Breast epithelium (tissue), 4 donors: ENCODE measurements at regions not wholly inside any gene's neighbourhood (a gene's known extent, or its start where the extent isn't known, plus 50 kb on each side); places are given as distances from the start of the nearest gene placed in this dataset.

ENCODE experiments used
- DNase-seq, 2 donors: peaks; one replicate each; pipeline ENCODE4 v3.0.0-alpha.2; 2019; ENCODE audit warnings: low spot score in 2 of 2
- H3K27ac ChIP-seq, 2 donors: fragments of 200-600 bp; sonication (generic) in 1 of 2; one replicate each; pipeline ENCODE4 v1.5.1; 2016 to 2019; ENCODE audit warnings: mild to moderate bottlenecking in 1 of 2
- H3K27me3 ChIP-seq, 2 donors: fragments of 200-600 bp; sonication (generic) in 1 of 2; one replicate each; pipeline versions ENCODE4 v1.5.1 to v1.6.0; 2017 to 2019; ENCODE audit warnings: control low read depth in 1 of 2, mild to moderate bottlenecking in 1 of 2
- H3K36me3 ChIP-seq: fragments of 200-600 bp; one replicate; pipeline ENCODE4 v1.5.1; 2019
- H3K4me1 ChIP-seq, 2 donors: fragments of 200-600 bp; sonication (generic); one replicate each; pipeline ENCODE4 v1.5.1; 2016 to 2019; ENCODE audit warnings: control low read depth in 1 of 2
- H3K4me3 ChIP-seq, 3 donors: fragments of 200-600 bp; sonication (generic); 1 replicate in 2 of 3; 2 replicates in 1 of 3; pipeline ENCODE4 v1.5.1; 2016 to 2019; ENCODE audit warnings: mild to moderate bottlenecking in 3 of 3, moderate library complexity in 2 of 3
- H3K9me3 ChIP-seq, 2 donors: fragments of 200-600 bp; sonication (generic) in 1 of 2; one replicate each; pipeline ENCODE4 v1.5.1; 2016 to 2019; ENCODE audit warnings: control low read depth in 1 of 2
- CTCF ChIP-seq, 3 donors: fragments of 450-650 bp; IDR thresholded peaks; one replicate each; pipeline ENCODE4 v1.5.1; 2016 to 2017; ENCODE audit warnings: antibody characterized with exemption in 3 of 3, mild to moderate bottlenecking in 3 of 3, moderate library complexity in 3 of 3
- POLR2A ChIP-seq: fragments of 450-650 bp; IDR thresholded peaks from one replicate; pipeline ENCODE4 v1.6.1; 2016; ENCODE audit warnings: antibody characterized with exemption, mild to moderate bottlenecking, moderate library complexity
- POLR2AphosphoS5 ChIP-seq, 3 donors: sonication (generic); formaldehyde crosslinking; IDR thresholded peaks; one replicate each; pipeline ENCODE4 v1.6.1; 2017; ENCODE audit warnings: antibody characterized with exemption in 3 of 3
- intact Hi-C: fragments of 100-400 bp; cut with DNase I; formaldehyde crosslinking; loops from one replicate; pipeline ENCODE4 v1.15.1; 2023; ENCODE audit warnings: low total_unique reads

GRCh38 chr14:89504602-89505313 is 87.7 kb upstream of the FOXN3 start:
- Histone ChIP-seq H3K4me3 (no peak overlapping the region), H3K9me3 (no peaks in the 10 kb centered on the region), H3K27ac (no peak overlapping the region), H3K4me1 (no peaks in the 10 kb centered on the region), H3K27me3 (no peaks in the 10 kb centered on the region), H3K36me3 (no peaks in the 10 kb centered on the region)
- TF ChIP-seq CTCF (IDR thresholded peaks at IDR 0.05) (no peak), POLR2A (no peak), POLR2AphosphoS5 (IDR thresholded peaks at IDR 0.05) (no peak)
- DNase-seq, result no peak
- intact Hi-C loops, result no loop called here

GRCh38 chr14:89504091-89504490 is 87.1 kb upstream of the FOXN3 start:
- Histone ChIP-seq H3K36me3 (no peaks in the 10 kb centered on the region), H3K27ac (no peak overlapping the region), H3K27me3 (no peaks in the 10 kb centered on the region), H3K4me1 (no peaks in the 10 kb centered on the region), H3K4me3 (no peak overlapping the region), H3K9me3 (no peaks in the 10 kb centered on the region)
- DNase-seq, result no peak
- TF ChIP-seq POLR2A (no peak), POLR2AphosphoS5 (IDR thresholded peaks at IDR 0.05) (no peak), CTCF (IDR thresholded peaks at IDR 0.05) (no peak)
- intact Hi-C loops, result no loop called here

GRCh38 chr14:89503431-89503996 is 86.5 kb upstream of the FOXN3 start:
- H3K4me1 ChIP-seq, result no peaks in the 10 kb centered on the region
- intact Hi-C loops, result no loop called here
- no peaks in the 10 kb centered on the region for H3K9me3 ChIP-seq
- H3K27me3 ChIP-seq, result no peaks in the 10 kb centered on the region
- H3K27ac ChIP-seq, result no peak overlapping the region
- no peaks in the 10 kb centered on the region for H3K36me3 ChIP-seq
- TF ChIP-seq CTCF (IDR thresholded peaks at IDR 0.05) (no peak), POLR2A (no peak), POLR2AphosphoS5 (IDR thresholded peaks at IDR 0.05) (no peak)
- no peak for DNase-seq
- H3K4me3 ChIP-seq, result no peak overlapping the region

GRCh38 chr14:89502966-89503365 is 85.9 kb upstream of the FOXN3 start:
- Histone ChIP-seq H3K9me3 (no peaks in the 10 kb centered on the region), H3K4me1 (no peaks in the 10 kb centered on the region), H3K36me3 (no peaks in the 10 kb centered on the region), H3K27ac (no peak overlapping the region), H3K27me3 (no peaks in the 10 kb centered on the region), H3K4me3 (no peak overlapping the region)
- TF ChIP-seq POLR2A, result no peak
- no peak for DNase-seq
- intact Hi-C loops, result no loop called here

GRCh38 chr14:89501381-89501780 is 84.3 kb upstream of the FOXN3 start:
- no peak for DNase-seq
- Histone ChIP-seq H3K27ac (no peak overlapping the region), H3K4me1 (no peaks in the 10 kb centered on the region), H3K27me3 (no peaks in the 10 kb centered on the region), H3K36me3 (no peaks in the 10 kb centered on the region), H3K4me3 (no peak overlapping the region), H3K9me3 (no peaks in the 10 kb centered on the region)
- intact Hi-C loops, result no loop called here
- TF ChIP-seq CTCF (IDR thresholded peaks at IDR 0.05) (no peak), POLR2AphosphoS5 (IDR thresholded peaks at IDR 0.05) (no peak), POLR2A (no peak)
